ENCODE measurements at regions not wholly inside any gene's neighbourhood (a gene's known extent, or its start where the extent isn't known, plus 50 kb on each side); places are given as distances from the start of the nearest gene placed in this dataset.

DNA sequence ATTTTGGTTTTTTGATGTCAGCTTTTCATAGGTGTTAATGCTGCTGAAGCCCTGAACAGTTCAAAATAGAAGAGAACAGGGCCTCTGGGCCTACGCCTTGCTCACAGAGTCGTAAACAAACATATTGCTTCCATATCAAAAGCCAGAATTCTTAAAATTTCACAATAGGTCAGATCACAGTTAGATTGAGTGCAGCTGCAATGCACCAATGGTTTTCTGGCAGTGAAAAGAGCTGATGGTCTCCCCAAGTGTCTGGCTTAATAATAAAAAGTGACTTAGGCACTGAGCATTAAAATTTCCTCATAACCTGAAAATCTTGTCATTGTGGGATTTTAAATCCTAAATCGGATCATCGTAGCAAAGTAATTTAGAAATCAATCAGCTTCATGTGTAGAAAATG, 493.0 kb downstream of the CAAP1 start:
- no peaks in the 10 kb centered on the region for H3K4me1 Mint-ChIP-seq
- no peaks in the 10 kb centered on the region for H3K27me3 Mint-ChIP-seq
- ATAC-seq (ENCODE audit: low read depth in 2 of 2) (no peak), DNase-seq (no peak)
- no peak overlapping the region for H3K4me3 Mint-ChIP-seq
- no peaks in the 10 kb centered on the region for H3K36me3 Mint-ChIP-seq
- H3K9me3 Mint-ChIP-seq: peaks cover 0 to 5% (median 0%) of the 10 kb centered on the region in 7 donors
- no peak overlapping the region for H3K27ac Mint-ChIP-seq

GRCh38 chr9:26394025-26394424, 498.6 kb downstream of the CAAP1 start:
- Mint-ChIP-seq H3K9me3 (peaks cover 4 to 21% (median 14%) of the 10 kb centered on the region in 7 donors), H3K36me3 (no peaks in the 10 kb centered on the region)
- no peak for ATAC-seq (ENCODE audit: low read depth in 2 of 2)

GRCh38 chr9:26392639-26393038, 500.0 kb downstream of the CAAP1 start:
- no peak overlapping the region for H3K27ac Mint-ChIP-seq
- peaks cover 4 to 27% (median 15%) of the 10 kb centered on the region in 7 donors for H3K9me3 Mint-ChIP-seq
- peak overlapping the region in 1 of 8 donors; percentile 26 for H3K4me3 Mint-ChIP-seq
- DNase-seq (no peak), ATAC-seq (ENCODE audit: low read depth in 2 of 2) (no peak)
- H3K4me1 Mint-ChIP-seq: no peaks in the 10 kb centered on the region
- H3K36me3 Mint-ChIP-seq: no peaks in the 10 kb centered on the region
- no peaks in the 10 kb centered on the region for H3K27me3 Mint-ChIP-seq

More at GRCh38 chr9:26394025-26394424, 498.6 kb downstream of the CAAP1 start:
- no peak overlapping the region for H3K27ac Mint-ChIP-seq
- DNase-seq: no peak
- no peak overlapping the region for H3K4me3 Mint-ChIP-seq
- H3K4me1 Mint-ChIP-seq: no peaks in the 10 kb centered on the region
- H3K27me3 Mint-ChIP-seq: no peaks in the 10 kb centered on the region

DNA sequence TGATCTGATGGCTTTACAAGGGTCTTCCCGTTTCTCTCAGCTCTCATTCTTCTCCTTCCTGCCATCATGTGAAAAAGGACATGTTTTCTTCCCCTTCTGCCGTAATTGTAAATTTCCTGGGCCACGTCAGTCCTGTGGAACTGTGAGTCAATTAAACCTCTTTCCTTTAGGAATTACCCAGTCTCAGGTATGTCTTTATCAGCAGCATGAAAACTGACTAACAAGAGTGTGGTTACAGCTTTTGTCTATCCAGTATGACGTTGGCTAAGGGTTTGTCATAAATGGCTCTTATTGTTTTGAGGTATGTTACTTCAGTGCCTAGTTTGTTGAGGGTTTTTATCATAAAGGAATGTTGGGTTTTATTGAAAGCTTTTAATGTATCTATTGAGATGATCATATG, 501.6 kb downstream of the CAAP1 start:
- DNase-seq: no peak
- Mint-ChIP-seq H3K4me1 (no peaks in the 10 kb centered on the region), H3K4me3 (no peak overlapping the region), H3K27me3 (no peaks in the 10 kb centered on the region), H3K27ac (no peak overlapping the region), H3K9me3 (peaks cover 4 to 27% (median 15%) of the 10 kb centered on the region in 7 donors), H3K36me3 (no peaks in the 10 kb centered on the region)
- ATAC-seq (ENCODE audit: low read depth in 2 of 2): no peak

GRCh38 chr9:26375448-26375847, 517.2 kb downstream of the CAAP1 start:
- Mint-ChIP-seq H3K27ac (peak overlapping the region in 1 of 6 donors; percentile 3), H3K4me1 (no peaks in the 10 kb centered on the region), H3K36me3 (no peaks in the 10 kb centered on the region), H3K27me3 (no peaks in the 10 kb centered on the region), H3K9me3 (peaks cover 0 to 7% (median 3%) of the 10 kb centered on the region in 7 donors), H3K4me3 (no peak overlapping the region)
- no peak for ATAC-seq (ENCODE audit: low read depth in 2 of 2)
- no peak for DNase-seq

DNA sequence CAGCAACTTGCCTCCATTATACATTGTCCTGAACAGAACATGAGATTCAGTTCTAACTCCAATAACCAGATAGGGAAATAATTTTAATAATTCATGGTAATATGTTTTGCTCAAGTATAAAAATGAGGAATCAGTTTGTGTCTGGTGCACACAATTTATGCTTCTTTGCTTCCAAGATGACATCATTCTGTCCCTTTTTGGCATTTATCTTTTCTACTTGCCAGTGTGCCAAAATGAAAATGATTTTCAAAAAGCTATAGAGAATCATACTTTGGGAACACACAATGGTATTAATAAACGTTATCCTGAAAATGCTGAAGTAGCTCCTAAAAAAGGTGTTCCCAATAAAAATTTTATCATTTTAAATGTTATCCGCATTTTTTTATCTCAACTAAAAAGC, 519.0 kb downstream of the CAAP1 start:
- no peaks in the 10 kb centered on the region for H3K27me3 Mint-ChIP-seq
- ATAC-seq (ENCODE audit: low read depth in 2 of 2): no peak
- no peak overlapping the region for H3K4me3 Mint-ChIP-seq
- peaks cover 2 to 8% (median 3%) of the 10 kb centered on the region in 7 donors for H3K9me3 Mint-ChIP-seq
- H3K4me1 Mint-ChIP-seq: no peaks in the 10 kb centered on the region
- no peaks in the 10 kb centered on the region for H3K36me3 Mint-ChIP-seq
- H3K27ac Mint-ChIP-seq: no peak overlapping the region
- no peak for DNase-seq

GRCh38 chr9:26371236-26371635, 521.4 kb downstream of the CAAP1 start:
- no peak overlapping the region for H3K27ac Mint-ChIP-seq
- peaks cover 0 to 8% (median 2%) of the 10 kb centered on the region in 7 donors for H3K9me3 Mint-ChIP-seq
- H3K4me1 Mint-ChIP-seq: no peaks in the 10 kb centered on the region
- no peak for DNase-seq
- H3K27me3 Mint-ChIP-seq: no peaks in the 10 kb centered on the region
- H3K4me3 Mint-ChIP-seq: no peak overlapping the region
- ATAC-seq (ENCODE audit: low read depth in 2 of 2): no peak
- no peaks in the 10 kb centered on the region for H3K36me3 Mint-ChIP-seq

- Mint-ChIP-seq H3K27ac (no peak overlapping the region), H3K4me3 (no peak overlapping the region), H3K27me3 (no peaks in the 10 kb centered on the region), H3K36me3 (no peaks in the 10 kb centered on the region), H3K4me1 (no peaks in the 10 kb centered on the region), H3K9me3 (peaks cover 0 to 6% (median 0%) of the 10 kb centered on the region in 7 donors)
- DNase-seq (no peak), ATAC-seq (ENCODE audit: low read depth in 2 of 2) (no peak)
These were observed 523.5 kb downstream of the CAAP1 start for GRCh38 chr9:26369093-26369492.

- Mint-ChIP-seq H3K36me3 (no peaks in the 10 kb centered on the region), H3K9me3 (peaks cover 0 to 9% (median 0%) of the 10 kb centered on the region in 7 donors), H3K4me3 (no peak overlapping the region), H3K27ac (no peak overlapping the region), H3K27me3 (no peaks in the 10 kb centered on the region), H3K4me1 (no peaks in the 10 kb centered on the region)
- no peak for DNase-seq
- ATAC-seq (ENCODE audit: low read depth in 2 of 2): no peak
These were observed 524.4 kb downstream of the CAAP1 start for GRCh38 chr9:26368241-26368640.

DNA sequence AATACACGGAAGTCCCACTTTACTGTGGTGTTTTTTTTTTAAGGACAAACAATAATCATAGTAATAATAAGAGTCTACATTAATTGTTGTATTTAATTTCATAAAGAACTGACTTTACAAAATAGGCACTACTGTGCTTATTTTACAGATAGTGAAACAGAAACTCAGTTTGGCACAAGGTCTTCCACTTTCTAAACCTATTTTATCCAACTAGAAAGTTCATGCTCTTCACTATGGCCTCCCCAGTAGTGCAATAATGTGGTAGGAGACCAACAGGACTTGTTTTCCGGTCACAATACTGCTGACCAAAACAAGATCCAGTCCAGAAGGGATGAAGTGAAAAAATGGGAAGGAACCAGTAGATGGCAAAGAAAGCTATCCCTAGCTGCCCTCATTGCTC, 531.6 kb downstream of the CAAP1 start:
- H3K9me3 Mint-ChIP-seq: peaks cover 0 to 12% (median 2%) of the 10 kb centered on the region in 7 donors
- no peak overlapping the region for H3K4me3 Mint-ChIP-seq
- DNase-seq: no peak
- H3K4me1 Mint-ChIP-seq: no peaks in the 10 kb centered on the region
- no peaks in the 10 kb centered on the region for H3K36me3 Mint-ChIP-seq
- H3K27ac Mint-ChIP-seq: no peak overlapping the region
- ATAC-seq (ENCODE audit: low read depth in 2 of 2): no peak
- H3K27me3 Mint-ChIP-seq: no peaks in the 10 kb centered on the region

GRCh38 chr9:26358836-26359235, 533.8 kb downstream of the CAAP1 start:
- peaks cover 0 to 9% (median 1%) of the 10 kb centered on the region in 7 donors for H3K9me3 Mint-ChIP-seq
- no peak for ATAC-seq (ENCODE audit: low read depth in 2 of 2)
- H3K4me3 Mint-ChIP-seq: no peak overlapping the region
- no peaks in the 10 kb centered on the region for H3K36me3 Mint-ChIP-seq
- H3K4me1 Mint-ChIP-seq: no peaks in the 10 kb centered on the region
- no peaks in the 10 kb centered on the region for H3K27me3 Mint-ChIP-seq
- no peak overlapping the region for H3K27ac Mint-ChIP-seq
- DNase-seq: no peak

- no peaks in the 10 kb centered on the region for H3K36me3 Mint-ChIP-seq
- DNase-seq (no peak), ATAC-seq (ENCODE audit: low read depth in 2 of 2) (no peak)
- no peak overlapping the region for H3K27ac Mint-ChIP-seq
- no peaks in the 10 kb centered on the region for H3K4me1 Mint-ChIP-seq
- H3K4me3 Mint-ChIP-seq: no peak overlapping the region
- H3K27me3 Mint-ChIP-seq: no peaks in the 10 kb centered on the region
- peaks cover 0 to 10% (median 2%) of the 10 kb centered on the region in 7 donors for H3K9me3 Mint-ChIP-seq
These were observed 534.7 kb downstream of the CAAP1 start for GRCh38 chr9:26357803-26358344.

GRCh38 chr9:26356491-26356890, 536.1 kb downstream of the CAAP1 start:
- no peaks in the 10 kb centered on the region for H3K36me3 Mint-ChIP-seq
- no peak overlapping the region for H3K27ac Mint-ChIP-seq
- no peak for DNase-seq
- ATAC-seq (ENCODE audit: low read depth in 2 of 2): no peak
- H3K27me3 Mint-ChIP-seq: no peaks in the 10 kb centered on the region
- no peaks in the 10 kb centered on the region for H3K4me1 Mint-ChIP-seq
- no peak overlapping the region for H3K4me3 Mint-ChIP-seq
- peaks cover 0 to 13% (median 4%) of the 10 kb centered on the region in 7 donors for H3K9me3 Mint-ChIP-seq

DNA sequence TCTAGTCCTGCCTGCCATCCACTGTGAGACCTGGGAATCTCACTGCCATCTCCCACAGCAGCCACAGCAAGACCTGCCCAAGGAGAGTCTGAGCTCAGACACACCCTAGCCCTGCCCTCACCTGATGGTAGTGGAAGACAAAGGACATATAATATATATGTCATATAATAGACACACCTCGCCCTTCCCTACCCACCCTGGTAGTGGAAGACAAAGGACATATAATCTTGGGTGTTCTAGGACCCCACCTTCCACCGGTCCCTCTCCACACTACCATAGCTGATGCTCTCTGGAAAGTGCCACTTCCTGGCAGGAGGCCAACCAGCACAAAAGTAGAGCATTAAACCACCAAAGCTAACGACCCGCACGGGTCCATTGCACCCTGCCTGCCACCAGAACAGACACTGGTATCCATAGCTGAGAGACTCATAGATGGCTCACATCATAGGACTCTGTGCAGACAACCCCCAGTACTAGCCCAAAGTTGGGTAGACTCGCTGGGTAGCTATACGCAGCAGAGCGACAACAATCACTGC, 545.6 kb downstream of the CAAP1 start:
- H3K4me3 Mint-ChIP-seq: no peak overlapping the region
- DNase-seq (no peak), ATAC-seq (ENCODE audit: low read depth in 2 of 2) (no peak)
- H3K27ac Mint-ChIP-seq: no peak overlapping the region
- H3K36me3 Mint-ChIP-seq: peaks cover 0 to 15% of the 10 kb centered on the region in 2 donors
- no peaks in the 10 kb centered on the region for H3K4me1 Mint-ChIP-seq
- H3K9me3 Mint-ChIP-seq: peaks cover 6 to 24% (median 13%) of the 10 kb centered on the region in 7 donors
- no peaks in the 10 kb centered on the region for H3K27me3 Mint-ChIP-seq
